ENCODE measurements at regions not wholly inside any gene's neighbourhood (a gene's known extent, or its start where the extent isn't known, plus 50 kb on each side); places are given as distances from the start of the nearest gene placed in this dataset.

DNA sequence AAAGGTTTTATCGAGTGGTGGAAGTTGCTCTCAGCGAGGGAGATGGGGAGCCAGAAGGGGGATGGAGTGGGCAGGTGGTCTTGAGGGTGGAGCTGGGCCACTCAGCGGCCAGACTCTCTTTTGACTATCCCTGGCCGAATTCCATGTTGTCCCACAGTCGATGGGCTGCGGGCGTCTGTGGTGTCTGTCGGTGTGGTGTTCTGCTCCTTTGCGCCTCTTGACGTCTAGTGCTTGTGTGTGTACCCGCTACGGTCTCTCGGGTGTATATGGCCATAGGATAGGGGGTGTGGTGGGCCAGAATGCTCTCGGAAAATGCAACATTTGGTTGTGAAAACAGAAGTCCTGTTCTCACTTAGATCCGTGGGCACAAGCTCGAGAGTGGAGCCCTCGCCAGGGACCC is 297.0 kb downstream of the CGGBP1 start:
- TF ChIP-seq CTCF (conservative IDR thresholded peaks at IDR 0.05; ENCODE audit: low read depth, low read length) (no peak), EZH2 (IDR thresholded peaks at IDR 0.05; ENCODE audit: borderline replicate concordance, low read depth, low read length, poor library complexity, severe bottlenecking) (no peak)
